Prostate gland (tissue), 2 donors: ENCODE measurements at regions not wholly inside any gene's neighbourhood (a gene's known extent, or its start where the extent isn't known, plus 50 kb on each side); places are given as distances from the start of the nearest gene placed in this dataset.
A peak's percentile ranks its signal among the peaks of the same experiment; 100 is the strongest.

Source experiments
- DNase-seq: peaks from one replicate; pipeline ENCODE4 v3.0.0-alpha.2; 2019; ENCODE audit warnings: low spot score
- H3K27ac ChIP-seq, 2 donors: fragments of 200-600 bp; sonication (generic); 2 replicates each; pipeline ENCODE4 v1.5.1; 2017 to 2019
- H3K27me3 ChIP-seq: fragments of 200-600 bp; sonication (generic); replicated peaks from 2 replicates; pipeline ENCODE4 v1.5.1; 2019; ENCODE audit not compliant: insufficient read depth
- H3K36me3 ChIP-seq, 2 donors: fragments of 200-600 bp; sonication (generic); 1 replicate in 1 of 2; 2 replicates in 1 of 2; pipeline versions ENCODE4 v1.5.1 to v1.8.1; 2017 to 2019
- H3K4me1 ChIP-seq: fragments of 200-600 bp; sonication (generic); replicated peaks from 2 replicates; pipeline ENCODE4 v1.5.1; 2019
- H3K4me3 ChIP-seq, 2 donors: fragments of 200-600 bp; sonication (generic); 2 replicates each; pipeline ENCODE4 v1.5.1; 2017 to 2019
- H3K9me3 ChIP-seq: fragments of 200-600 bp; sonication (generic); 2 replicates; pipeline ENCODE4 v1.5.1; 2017
- POLR2A ChIP-seq: fragments of 450-650 bp; IDR thresholded peaks from one replicate; pipeline ENCODE4 v1.6.1; 2016; ENCODE audit warnings: antibody characterized with exemption, mild to moderate bottlenecking
- POLR2AphosphoS5 ChIP-seq: sonication (generic); formaldehyde crosslinking; IDR thresholded peaks from one replicate; pipeline ENCODE4 v1.6.1; 2017; ENCODE audit warnings: antibody characterized with exemption
- WGBS: methylation state at CpG from one replicate; pipeline ENCODE4 v1.1.5; 2018; 5-methylcytosine and 5-hydroxymethylcytosine counted together
- intact Hi-C: fragments of 100-400 bp; cut with DNase I; formaldehyde crosslinking; loops from one replicate; pipeline ENCODE4 v1.14.2; 2022
- TF ChIP-seq, protein P1 (sequence below), 4 experiments: fragments of 200-600 bp in 2 of 4; fragments of 450-650 bp in 2 of 4; sonication (generic) in 2 of 4; IDR thresholded peaks; 1 replicate in 3 of 4; 2 replicates in 1 of 4; pipeline ENCODE4 v1.5.1; 2016 to 2019; ENCODE audit warnings: antibody characterized with exemption in 4 of 4, mild to moderate bottlenecking in 2 of 4, moderate library complexity in 2 of 4

DNA sequence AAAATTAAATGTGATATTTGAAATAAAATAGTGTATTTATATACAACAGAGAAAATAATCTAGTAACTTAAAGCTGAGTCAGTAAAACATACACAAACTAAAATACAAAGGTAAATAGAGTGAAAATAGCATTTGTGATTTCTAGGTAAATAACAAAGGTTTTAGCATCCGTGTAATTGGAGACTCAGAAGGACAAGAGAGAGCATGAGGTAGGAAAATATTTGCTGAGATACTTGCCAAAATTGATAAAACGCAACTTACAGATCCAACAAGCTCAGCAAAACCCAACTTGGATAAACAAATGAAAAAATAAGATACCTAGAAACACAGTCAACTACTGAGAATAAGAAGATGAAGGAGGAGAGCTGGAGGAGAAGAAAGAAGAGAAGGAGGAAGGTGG lies 634.7 kb upstream of the CCDC179 start:
- H3K36me3 ChIP-seq = no peaks in the 10 kb centered on the region
- intact Hi-C loops = no loop called here
- DNase-seq = peak; percentile 15
- H3K9me3 ChIP-seq = no peaks in the 10 kb centered on the region
- H3K27me3 ChIP-seq = no peaks in the 10 kb centered on the region
- TF ChIP-seq, protein P1, sequence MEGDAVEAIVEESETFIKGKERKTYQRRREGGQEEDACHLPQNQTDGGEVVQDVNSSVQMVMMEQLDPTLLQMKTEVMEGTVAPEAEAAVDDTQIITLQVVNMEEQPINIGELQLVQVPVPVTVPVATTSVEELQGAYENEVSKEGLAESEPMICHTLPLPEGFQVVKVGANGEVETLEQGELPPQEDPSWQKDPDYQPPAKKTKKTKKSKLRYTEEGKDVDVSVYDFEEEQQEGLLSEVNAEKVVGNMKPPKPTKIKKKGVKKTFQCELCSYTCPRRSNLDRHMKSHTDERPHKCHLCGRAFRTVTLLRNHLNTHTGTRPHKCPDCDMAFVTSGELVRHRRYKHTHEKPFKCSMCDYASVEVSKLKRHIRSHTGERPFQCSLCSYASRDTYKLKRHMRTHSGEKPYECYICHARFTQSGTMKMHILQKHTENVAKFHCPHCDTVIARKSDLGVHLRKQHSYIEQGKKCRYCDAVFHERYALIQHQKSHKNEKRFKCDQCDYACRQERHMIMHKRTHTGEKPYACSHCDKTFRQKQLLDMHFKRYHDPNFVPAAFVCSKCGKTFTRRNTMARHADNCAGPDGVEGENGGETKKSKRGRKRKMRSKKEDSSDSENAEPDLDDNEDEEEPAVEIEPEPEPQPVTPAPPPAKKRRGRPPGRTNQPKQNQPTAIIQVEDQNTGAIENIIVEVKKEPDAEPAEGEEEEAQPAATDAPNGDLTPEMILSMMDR (IDR thresholded peaks at IDR 0.05) = no peak
- peak; percentile 81 for TF ChIP-seq POLR2AphosphoS5
- H3K27ac ChIP-seq = no peak overlapping the region
- WGBS = 37% methylated on average over 2 of the region's 2 CpGs
- H3K4me1 ChIP-seq = no peaks in the 10 kb centered on the region
- no peak overlapping the region for H3K4me3 ChIP-seq

GRCh38 chr11:23496340-23496739 lies 636.1 kb upstream of the CCDC179 start:
- Histone ChIP-seq H3K4me3 (no peak overlapping the region), H3K9me3 (no peaks in the 10 kb centered on the region), H3K4me1 (no peaks in the 10 kb centered on the region), H3K36me3 (no peaks in the 10 kb centered on the region), H3K27ac (peak overlapping the region in 1 of 2 donors; percentile 38), H3K27me3 (no peaks in the 10 kb centered on the region)
- intact Hi-C loops = no loop called here
- DNase-seq = no peak
- TF ChIP-seq POLR2A = no peak
- no peak for TF ChIP-seq POLR2AphosphoS5
- TF ChIP-seq, protein P1 (IDR thresholded peaks at IDR 0.05) = no peak
- 64% methylated on average over 6 of the region's 6 CpGs for WGBS

- 54% methylated on average over 1 of the region's 1 CpG for WGBS
- H3K4me3 ChIP-seq = no peak overlapping the region
- H3K27ac ChIP-seq = no peak overlapping the region
- DNase-seq = no peak
- H3K9me3 ChIP-seq = no peaks in the 10 kb centered on the region
- H3K4me1 ChIP-seq = no peaks in the 10 kb centered on the region
- intact Hi-C loops = no loop called here
- no peaks in the 10 kb centered on the region for H3K36me3 ChIP-seq
- TF ChIP-seq, protein P1 (IDR thresholded peaks at IDR 0.05) = no peak
- TF ChIP-seq POLR2A (no peak), POLR2AphosphoS5 (no peak)
- H3K27me3 ChIP-seq = no peaks in the 10 kb centered on the region
These were observed 636.8 kb upstream of the CCDC179 start for GRCh38 chr11:23497040-23497439.

GRCh38 chr11:23502389-23502788 lies 642.1 kb upstream of the CCDC179 start:
- intact Hi-C loops = no loop called here
- no peaks in the 10 kb centered on the region for H3K4me1 ChIP-seq
- no peaks in the 10 kb centered on the region for H3K27me3 ChIP-seq
- no peak overlapping the region for H3K27ac ChIP-seq
- no peaks in the 10 kb centered on the region for H3K9me3 ChIP-seq
- TF ChIP-seq POLR2AphosphoS5 = no peak
- no peak for TF ChIP-seq POLR2A
- TF ChIP-seq, protein P1 (IDR thresholded peaks at IDR 0.05) = no peak
- no peak for DNase-seq
- 76% methylated on average over 3 of the region's 3 CpGs for WGBS
- H3K36me3 ChIP-seq = no peaks in the 10 kb centered on the region
- H3K4me3 ChIP-seq = no peak overlapping the region

GRCh38 chr11:23502826-23503225 lies 642.6 kb upstream of the CCDC179 start:
- WGBS = 86% methylated on average over 1 of the region's 1 CpG

More at GRCh38 chr11:23502826-23503225, 642.6 kb upstream of the CCDC179 start:
- Histone ChIP-seq H3K4me1 (no peaks in the 10 kb centered on the region), H3K27ac (no peak overlapping the region), H3K27me3 (no peaks in the 10 kb centered on the region), H3K4me3 (no peak overlapping the region), H3K9me3 (no peaks in the 10 kb centered on the region), H3K36me3 (no peaks in the 10 kb centered on the region)
- DNase-seq = no peak
- TF ChIP-seq, protein P1 (IDR thresholded peaks at IDR 0.05) = no peak
- TF ChIP-seq POLR2A = no peak
- TF ChIP-seq POLR2AphosphoS5 = no peak
- intact Hi-C loops = no loop called here
